GM19467 (cell line): ENCODE measurements at regions not wholly inside any gene's neighbourhood (a gene's known extent, or its start where the extent isn't known, plus 50 kb on each side); places are given as distances from the start of the nearest gene placed in this dataset.

Experiments
- ATAC-seq: cut with Tn5 transposase; IDR thresholded peaks from one replicate; pipeline ENCODE4 v1.9.1; 2021; ENCODE audit warnings: mild to moderate bottlenecking, moderate library complexity; ENCODE audit not compliant: unreplicated experiment

DNA sequence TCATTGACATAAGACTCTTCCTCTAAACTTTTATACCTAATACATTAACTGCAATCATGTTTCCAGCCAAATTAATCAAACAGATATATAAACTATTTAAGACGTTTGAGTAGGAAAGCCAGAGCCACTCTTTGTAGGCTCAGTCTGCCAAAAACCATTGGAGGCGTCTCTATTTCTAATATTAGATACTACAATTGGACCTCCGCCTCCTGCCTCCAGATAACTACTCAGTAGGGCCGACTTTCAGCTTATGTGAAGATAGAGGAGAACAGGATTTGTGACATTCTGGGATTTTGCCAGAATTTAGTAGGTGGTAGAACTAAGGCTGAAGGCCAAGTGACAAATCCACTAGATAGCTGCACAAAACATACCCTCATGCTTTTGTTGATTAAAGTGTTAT, 463.0 kb downstream of the CETN3 start:
- ATAC-seq, result no peak

DNA sequence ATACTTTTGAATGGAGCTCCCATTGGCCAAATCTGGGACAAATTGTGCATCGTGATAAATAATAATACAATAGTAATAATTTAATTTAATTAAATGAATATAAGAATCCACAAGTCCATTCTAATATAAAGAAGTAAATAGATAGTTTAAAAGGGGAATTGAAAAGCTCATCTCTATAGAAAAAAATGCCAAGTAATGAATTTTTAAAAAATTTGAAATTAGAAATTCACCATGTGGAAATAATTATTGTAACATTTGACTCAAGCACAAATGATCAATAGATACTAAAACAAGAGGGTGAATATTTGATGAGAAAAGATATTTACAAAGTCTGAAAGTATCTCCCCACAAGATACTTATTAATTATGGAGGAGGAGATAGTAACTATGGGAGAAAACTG, 467.4 kb downstream of the CETN3 start:
- ATAC-seq, result no peak

DNA sequence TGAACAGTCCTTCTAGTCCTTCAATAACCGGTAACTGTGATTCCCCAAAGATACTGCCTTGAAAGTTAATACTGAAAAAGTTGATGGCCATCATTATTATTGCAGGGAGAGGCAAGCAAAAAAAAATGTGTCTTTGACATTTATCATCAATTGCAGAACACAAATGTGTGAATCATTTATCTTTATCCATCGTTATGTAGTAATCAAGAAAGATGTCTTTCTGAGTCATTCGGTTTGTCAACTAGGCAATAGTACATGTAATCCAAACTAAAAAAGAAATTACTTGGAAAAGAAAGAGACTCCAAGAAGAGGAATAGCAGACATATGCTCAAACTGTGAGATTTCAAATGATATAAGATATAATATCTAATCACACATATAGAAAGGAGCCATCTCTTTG, 473.0 kb downstream of the CETN3 start:
- ATAC-seq, result no peak

DNA sequence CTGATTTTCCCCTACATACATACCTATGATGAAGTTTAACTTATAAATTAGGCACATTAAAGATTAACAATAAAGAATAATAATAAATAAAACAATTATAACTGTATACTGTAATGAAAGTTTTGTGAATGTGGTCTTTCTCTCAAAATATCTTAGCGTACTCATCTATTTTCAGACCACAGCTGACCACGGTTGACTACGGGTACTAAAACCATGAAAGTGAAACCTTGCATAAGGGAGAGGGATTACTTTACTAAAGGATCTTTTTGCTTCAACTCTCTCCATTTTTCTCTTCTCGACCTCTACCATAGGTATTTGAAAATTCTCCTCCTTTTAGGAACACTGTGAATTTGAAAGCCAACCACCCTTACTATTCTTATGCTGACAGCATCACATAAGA, 475.5 kb downstream of the CETN3 start:
- no peak for ATAC-seq

DNA sequence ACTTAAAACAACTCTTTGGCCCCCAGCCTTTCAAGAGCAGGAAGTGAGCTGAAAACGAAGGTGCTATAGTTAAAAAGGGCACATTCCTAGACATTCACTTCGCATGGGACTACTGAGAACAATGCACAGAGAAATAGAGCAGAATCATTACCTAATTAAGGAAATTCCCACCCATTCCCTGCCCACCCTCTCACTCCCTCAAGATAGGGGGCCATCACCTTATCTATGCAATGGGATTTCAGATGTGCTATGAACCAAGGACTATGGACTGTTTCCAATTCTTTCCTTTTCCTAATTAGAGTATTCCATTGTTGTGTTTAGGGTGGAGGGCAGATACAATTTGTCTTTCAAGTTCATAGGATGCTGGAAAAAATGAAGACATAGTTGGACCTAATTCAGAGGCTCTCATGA, 476.8 kb downstream of the CETN3 start:
- no peak for ATAC-seq

DNA sequence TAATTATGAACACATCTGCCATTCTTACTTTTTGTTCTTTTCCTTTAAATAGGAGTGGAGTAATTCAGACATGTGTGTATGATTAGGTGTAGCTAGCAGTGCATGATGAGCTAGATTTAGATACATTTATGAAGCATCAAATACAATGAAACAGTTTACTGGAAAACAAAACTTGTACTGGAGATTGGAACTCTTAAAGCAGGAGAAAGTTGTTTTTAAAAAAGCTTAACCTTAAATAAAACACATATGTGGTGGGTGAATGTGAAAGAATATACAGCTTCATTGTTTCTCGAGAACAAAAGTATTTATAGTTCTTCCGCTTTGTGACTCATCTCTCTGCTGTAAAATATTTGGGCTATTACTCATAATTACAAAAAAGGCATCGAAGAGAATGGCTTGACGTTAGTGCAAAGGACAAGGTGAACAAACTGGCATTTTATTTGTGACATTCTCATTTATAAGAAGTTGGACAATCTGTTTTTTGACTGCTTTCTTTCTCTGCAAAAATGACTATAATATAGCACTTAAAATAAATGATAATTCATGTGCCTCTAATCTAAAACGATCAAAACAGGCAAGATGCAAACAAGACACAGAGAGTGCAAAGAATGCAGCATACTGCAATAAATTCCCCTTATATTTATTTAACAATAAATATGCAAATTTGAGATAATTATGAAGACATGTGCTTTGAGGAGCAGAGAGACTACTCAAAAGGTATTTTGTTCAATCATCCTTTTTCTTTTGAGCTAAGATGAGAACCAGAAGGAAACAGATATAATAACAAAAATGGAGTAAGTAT, 478.8 kb downstream of the CETN3 start:
- peak; percentile 73 for ATAC-seq

DNA sequence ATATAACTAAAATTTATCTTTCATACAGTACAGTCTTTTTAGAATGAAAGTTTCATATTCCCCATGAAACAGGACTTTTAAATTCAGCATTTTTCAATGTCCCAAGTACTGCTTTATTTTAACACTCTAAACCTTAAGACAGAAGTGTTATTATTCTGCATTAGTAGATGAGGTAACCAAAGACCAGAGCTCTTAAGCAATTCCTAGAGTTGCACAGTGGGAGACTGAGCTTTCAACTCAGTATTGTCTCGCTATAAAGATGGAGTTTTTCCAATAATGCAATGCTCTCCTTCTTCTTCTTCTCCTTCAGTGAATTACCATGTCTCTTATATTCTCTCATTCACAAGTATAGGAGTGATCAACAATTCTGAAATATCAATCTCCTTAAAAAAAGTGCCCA, 479.7 kb downstream of the CETN3 start:
- no peak for ATAC-seq

DNA sequence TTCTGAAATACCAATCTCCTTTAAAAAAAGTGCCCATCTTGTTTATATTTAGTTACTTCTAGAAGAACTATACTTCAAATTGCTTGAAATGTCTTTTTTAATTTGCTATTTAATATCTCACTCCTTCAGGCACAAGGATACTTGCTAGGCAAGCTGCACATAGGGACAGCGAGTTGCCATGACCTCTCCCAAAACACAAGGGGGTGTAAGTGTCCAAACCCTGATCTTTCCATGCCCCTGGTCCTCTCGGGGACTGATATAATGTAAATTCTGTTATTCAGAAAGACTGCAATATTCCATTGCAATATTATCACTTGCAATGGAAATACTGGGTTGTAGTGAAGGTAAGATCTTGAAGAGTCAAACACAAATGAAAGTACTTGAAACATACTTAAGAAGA, 480.4 kb downstream of the CETN3 start:
- ATAC-seq, result no peak

DNA sequence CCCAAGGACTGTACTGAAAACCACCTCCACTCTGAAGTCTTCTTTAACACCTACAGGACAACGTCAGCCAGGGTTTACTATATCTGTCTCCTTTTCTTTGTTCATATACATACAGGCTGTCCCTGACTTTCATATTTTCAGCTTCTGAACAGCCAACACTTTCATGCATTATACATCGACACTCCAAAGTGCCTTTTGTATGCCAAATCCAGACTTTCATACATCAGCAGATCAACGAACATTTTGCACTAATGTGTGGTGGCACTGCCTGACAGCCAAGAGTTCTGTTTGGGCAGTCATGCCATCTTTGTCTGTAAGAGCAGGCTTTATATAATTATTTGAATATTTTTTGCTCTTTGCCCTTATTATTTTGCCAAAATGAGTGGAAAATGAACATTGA, 487.4 kb downstream of the CETN3 start:
- ATAC-seq, result no peak

DNA sequence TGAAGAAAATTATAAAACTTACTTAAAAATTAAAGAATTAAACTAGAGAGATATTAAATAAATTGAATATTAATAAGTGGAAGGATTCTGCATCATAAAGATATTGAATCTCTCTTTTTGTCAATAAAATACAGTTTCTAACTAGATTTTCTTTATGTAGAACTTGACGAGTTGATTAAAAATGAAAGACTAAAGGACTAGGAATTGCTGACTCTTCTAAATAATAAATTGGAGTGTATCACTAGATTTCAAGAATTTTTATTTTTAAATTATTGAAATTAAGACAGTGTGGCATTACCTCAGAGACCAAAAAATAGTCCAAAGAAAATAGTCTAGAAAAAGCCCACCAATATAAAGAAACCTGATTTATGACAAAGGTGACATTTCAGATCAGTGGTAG, 492.4 kb downstream of the CETN3 start:
- no peak for ATAC-seq

DNA sequence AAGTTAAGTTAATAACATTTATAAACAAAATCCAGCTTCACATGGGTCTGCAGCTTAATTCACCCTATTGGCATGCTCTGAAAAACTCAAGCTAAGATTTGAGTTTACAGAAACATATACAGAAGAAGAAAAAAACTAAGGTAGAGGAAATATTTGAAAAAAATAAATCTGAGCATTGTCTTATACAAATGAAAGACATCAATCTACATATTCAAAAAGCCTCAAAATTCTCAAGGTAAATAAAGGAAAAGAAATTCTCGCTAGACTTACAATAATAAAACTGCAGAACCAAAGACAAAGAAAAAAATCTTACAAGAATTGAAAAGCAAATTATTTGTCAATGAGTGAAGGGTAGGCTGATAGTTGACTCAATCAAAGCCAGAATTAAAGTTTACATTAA, 493.4 kb downstream of the CETN3 start:
- ATAC-seq, result no peak

DNA sequence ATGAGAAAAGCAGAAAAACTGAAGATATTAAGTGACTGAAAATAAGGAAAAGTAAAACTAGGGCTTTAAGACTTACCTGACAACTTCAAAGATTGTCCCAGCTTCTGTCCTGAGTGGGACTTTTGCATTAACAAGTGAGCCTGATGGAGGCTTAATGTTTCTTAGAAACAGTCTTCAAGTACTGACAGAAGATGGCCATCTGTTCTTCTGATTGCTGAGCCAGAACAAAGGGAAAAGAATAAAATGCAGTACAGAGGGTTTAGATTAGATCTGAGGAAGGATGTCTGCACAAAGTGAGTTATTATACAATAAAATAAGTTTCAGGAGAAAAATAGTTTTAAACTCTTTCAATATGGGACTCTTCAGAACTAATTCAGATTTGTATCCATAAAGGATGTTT, 500.7 kb downstream of the CETN3 start:
- ATAC-seq, result no peak

DNA sequence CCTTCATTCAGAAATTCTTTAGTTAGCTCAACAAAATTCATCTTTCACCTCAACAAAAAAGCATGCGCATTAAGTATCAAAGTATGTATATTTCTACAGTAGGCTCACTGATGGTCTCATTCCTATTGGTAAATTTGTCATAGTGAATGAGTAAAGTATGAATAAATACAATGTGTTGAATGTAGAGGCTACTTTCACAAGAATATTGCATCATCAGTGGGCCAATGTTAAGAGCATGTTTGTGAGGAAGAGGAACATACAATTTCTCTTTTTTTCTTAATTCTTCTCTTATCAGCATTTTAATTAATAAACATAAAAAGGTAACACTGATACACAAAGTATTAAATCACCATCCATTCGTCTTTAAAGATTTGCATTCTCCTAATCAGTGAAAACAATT, 505.1 kb downstream of the CETN3 start:
- no peak for ATAC-seq

DNA sequence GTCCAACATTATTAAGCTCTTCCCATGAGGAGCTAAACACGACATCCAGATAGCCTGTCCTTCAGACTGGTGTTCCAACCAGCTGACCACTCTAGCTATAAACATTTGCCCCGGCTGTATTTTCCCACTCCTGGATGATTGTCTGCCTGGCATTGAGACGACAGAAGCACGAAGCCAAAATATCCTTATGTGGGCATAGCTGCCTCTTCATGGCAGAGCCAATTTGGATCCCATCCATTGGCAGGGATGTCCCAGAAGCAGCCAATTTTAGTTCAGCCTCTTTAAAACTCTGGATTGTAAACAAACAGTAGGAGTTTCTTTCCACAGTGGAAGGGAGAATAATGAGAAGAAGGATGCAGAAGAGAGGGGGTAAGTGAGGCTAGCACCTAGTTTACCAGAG, 507.6 kb downstream of the CETN3 start:
- ATAC-seq, result no peak

DNA sequence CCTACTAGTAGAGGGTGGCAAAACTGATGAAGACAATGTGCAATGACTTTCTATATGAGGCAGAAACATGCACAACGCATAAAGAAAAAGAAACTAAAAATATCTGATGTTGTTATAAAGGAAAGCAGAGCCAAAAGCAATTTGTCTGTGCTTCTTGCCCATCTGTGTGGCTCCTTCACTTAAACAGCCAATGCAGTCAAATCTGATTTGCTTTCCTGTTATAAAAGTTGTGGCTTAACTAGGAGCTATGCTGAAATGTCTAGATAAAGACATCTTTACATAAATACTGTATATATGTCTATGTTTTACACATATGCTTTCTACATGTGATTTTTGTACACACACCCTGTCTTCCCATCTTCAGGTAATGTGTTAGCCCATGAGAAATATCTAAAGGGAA, 508.2 kb downstream of the CETN3 start:
- ATAC-seq, result no peak

DNA sequence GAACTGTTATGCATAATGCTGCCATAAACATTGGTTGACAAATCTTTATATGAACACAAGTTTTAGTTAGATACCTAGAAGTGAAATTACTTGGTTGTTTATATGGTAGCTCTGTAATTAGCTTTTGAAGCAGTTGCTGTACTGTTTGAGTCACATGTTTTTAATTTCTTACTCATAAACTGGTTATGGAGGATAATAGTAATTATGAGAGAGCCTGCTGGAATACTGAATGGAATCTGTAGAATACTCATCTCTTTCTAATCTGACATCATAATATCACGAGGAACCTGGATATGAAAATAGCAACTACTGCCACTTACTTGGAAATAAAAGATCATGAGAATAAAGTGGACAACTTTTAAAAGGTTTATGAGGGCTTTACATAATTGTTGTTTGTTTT, 509.2 kb downstream of the CETN3 start:
- ATAC-seq, result no peak

DNA sequence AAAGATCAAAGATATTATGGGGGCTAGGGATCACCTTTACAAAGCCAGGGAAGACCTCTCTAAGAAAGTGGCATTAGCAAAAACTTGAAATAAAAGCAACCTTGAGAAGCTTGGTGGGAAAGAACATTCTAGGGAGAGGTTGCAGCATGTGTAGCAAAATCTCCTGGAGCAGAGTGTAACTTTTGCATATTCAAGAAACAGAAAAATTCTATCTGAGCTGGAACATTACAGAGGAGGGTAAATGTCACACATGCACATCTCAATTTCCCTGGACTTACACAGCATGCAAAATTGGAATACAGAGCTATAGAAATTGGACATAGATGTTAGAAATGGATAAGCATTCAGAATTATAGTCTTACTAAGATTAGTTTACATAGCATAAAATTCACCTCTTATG, 510.0 kb downstream of the CETN3 start:
- no peak for ATAC-seq

DNA sequence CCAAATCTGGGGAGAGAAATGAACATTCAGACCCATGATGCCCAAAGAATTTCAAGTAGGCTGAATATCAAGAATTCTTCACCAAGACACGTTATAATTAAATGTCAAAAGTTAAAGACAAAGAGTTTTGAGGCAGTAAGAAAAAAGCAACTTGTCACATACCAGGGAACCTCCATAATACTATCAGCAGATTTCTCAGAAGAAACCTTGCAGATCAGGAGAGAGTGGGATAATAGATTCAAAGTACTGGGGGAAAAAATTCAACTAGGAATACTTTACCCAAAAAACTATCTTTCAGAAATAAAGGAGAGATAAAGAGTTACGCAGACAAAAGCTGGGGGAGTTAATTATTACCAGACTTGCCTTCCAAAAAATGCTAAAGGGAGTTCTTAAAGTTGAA, 516.0 kb downstream of the CETN3 start:
- no peak for ATAC-seq

DNA sequence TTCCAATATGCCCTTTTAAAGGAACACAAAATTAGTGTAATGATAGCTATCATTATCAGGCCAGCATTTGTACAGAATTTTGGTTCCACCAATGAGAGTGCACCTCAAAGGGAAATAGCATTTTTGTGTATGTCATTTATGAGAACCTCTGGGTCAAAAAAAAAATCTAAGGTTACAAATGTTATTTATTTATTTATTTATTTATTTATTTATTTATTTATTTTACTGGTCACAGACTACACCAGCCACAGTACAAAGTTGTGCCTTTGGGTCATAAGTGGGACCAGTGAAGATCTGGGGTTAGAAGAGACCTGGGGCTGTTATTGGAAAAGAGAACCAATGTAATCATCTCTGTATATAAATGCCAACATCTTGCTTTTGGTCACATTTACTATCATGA, 523.9 kb downstream of the CETN3 start:
- no peak for ATAC-seq

DNA sequence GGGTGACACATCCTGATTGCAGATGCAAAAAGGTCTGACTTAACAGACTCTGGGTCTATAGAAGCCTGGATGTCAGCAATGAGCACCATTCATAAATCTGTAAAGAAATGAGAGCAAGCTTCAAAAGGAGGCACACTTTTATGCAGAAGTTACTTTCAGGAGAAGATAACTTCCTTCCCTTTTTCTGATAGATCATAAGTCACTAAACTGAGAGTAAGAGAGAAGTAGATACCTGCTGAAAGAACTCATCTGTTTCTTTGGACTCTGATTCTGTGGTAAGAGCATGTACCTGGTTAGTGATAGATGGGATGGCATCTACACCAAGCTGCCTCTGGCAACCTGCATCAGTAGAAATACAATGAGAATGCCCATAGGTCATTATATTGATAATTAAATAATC, 525.6 kb downstream of the CETN3 start:
- ATAC-seq, result no peak

DNA sequence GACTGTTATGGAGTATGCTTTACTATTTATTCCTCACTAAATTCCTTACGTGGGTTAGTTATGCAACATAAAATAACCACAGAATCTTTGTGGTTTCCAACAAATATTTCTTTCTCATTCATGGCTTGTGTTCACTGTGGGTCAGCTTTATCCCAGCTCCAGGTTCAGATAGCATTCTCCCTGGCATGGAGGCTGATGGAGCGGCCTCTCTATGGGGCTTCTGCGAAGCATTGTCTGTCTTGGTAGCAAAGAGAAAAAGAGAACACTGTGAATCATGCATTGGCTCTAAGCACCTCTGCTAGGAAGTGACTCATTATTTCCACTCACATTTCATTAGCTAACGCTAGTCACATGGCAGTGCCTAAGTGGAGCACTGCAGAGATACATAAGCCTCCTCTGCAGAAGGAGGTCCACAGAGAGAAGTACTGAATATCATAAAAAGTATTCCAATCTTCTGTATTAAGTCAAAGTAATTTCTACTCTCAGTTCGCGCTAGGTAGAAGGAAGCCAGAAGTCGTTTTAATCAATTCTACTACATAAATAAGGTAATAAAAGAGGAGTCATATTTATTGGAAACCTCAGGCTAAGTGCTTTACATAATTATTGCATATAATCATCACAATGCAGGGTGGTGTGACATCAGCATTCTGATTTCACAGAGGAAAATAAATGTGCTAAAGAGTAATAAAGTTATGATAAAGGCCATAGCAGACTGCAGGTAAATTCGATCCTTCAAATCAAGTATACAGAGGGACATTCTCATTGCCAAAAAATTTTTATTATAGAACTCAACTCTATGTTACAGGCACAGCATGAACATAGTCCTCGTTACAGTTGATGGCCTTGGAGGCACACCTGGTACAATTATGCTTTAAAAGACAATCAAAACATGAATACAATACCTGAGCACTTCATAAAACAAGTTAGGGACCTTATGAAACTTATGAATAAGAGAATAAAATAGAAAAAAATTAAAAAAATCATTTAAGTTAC, 531.1 kb downstream of the CETN3 start:
- ATAC-seq, result no peak

DNA sequence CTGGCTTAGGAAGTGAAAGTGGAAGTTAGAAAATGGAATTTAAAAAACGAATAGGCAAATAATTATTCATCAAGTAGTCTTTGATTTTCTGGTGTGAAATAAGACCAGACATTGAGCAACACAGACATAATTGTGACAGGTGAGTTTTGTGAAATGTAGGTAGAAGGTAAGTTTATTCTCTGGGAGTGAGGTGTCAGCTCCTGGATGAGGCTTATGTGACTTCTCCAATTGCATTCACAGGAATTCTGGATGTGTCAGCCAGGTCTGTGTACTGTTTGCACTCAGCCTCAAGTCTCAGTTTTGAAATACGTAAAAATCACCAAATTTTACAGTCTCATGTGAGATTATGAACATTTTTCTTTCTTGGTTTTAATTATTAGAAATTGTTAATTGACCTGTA, 537.6 kb downstream of the CETN3 start:
- no peak for ATAC-seq
